ENCODE measurements at regions not wholly inside any gene's neighbourhood (a gene's known extent, or its start where the extent isn't known, plus 50 kb on each side); places are given as distances from the start of the nearest gene placed in this dataset.

- Histone ChIP-seq H3K4me1 (ENCODE audit: control insufficient read depth in 1 of 2, insufficient read depth in 2 of 2, low read length in 2 of 2) (no peaks in the 10 kb centered on the region), H3K27ac (ENCODE audit: low read length) (no peak overlapping the region)
Observed at GRCh38 chr4:115769396-115769795, 656.0 kb upstream of the NDST4 start.

GRCh38 chr4:115763051-115763450 lies 649.6 kb upstream of the NDST4 start:
- H3K27me3 ChIP-seq (ENCODE audit: low read depth, low read length) = no peaks in the 10 kb centered on the region
- no peak overlapping the region for H3K4me3 ChIP-seq (ENCODE audit: low read depth in 1 of 2, low read length in 2 of 2)
- no peaks in the 10 kb centered on the region for H3K36me3 ChIP-seq (ENCODE audit: control insufficient read depth in 1 of 2, insufficient read depth in 2 of 2, low read length in 2 of 2)
- no peak overlapping the region for H3K27ac ChIP-seq (ENCODE audit: low read length)
- no peaks in the 10 kb centered on the region for H3K4me1 ChIP-seq (ENCODE audit: control insufficient read depth in 1 of 2, insufficient read depth in 2 of 2, low read length in 2 of 2)
- no peaks in the 10 kb centered on the region for H3K9me3 ChIP-seq (ENCODE audit: control insufficient read depth in 1 of 2, low read length in 2 of 2)

More at GRCh38 chr4:115769396-115769795, 656.0 kb upstream of the NDST4 start:
- no peak overlapping the region for H3K4me3 ChIP-seq (ENCODE audit: low read depth in 1 of 2, low read length in 2 of 2)
- H3K9me3 ChIP-seq (ENCODE audit: control insufficient read depth in 1 of 2, low read length in 2 of 2) = no peaks in the 10 kb centered on the region
- no peaks in the 10 kb centered on the region for H3K27me3 ChIP-seq (ENCODE audit: low read depth, low read length)
- H3K36me3 ChIP-seq (ENCODE audit: control insufficient read depth in 1 of 2, insufficient read depth in 2 of 2, low read length in 2 of 2) = no peaks in the 10 kb centered on the region

GRCh38 chr4:115759231-115759630 lies 645.8 kb upstream of the NDST4 start:
- H3K27ac ChIP-seq (ENCODE audit: low read length) = no peak overlapping the region
- H3K36me3 ChIP-seq (ENCODE audit: control insufficient read depth in 1 of 2, insufficient read depth in 2 of 2, low read length in 2 of 2) = no peaks in the 10 kb centered on the region
- H3K4me3 ChIP-seq (ENCODE audit: low read depth in 1 of 2, low read length in 2 of 2) = no peak overlapping the region
- H3K9me3 ChIP-seq (ENCODE audit: control insufficient read depth in 1 of 2, low read length in 2 of 2) = no peaks in the 10 kb centered on the region
- no peaks in the 10 kb centered on the region for H3K4me1 ChIP-seq (ENCODE audit: control insufficient read depth in 1 of 2, insufficient read depth in 2 of 2, low read length in 2 of 2)
- no peaks in the 10 kb centered on the region for H3K27me3 ChIP-seq (ENCODE audit: low read depth, low read length)

GRCh38 chr4:115749404-115749803 lies 636.0 kb upstream of the NDST4 start:
- H3K4me1 ChIP-seq (ENCODE audit: control insufficient read depth in 1 of 2, insufficient read depth in 2 of 2, low read length in 2 of 2) = no peaks in the 10 kb centered on the region
- H3K27me3 ChIP-seq (ENCODE audit: low read depth, low read length) = no peaks in the 10 kb centered on the region
- no peaks in the 10 kb centered on the region for H3K36me3 ChIP-seq (ENCODE audit: control insufficient read depth in 1 of 2, insufficient read depth in 2 of 2, low read length in 2 of 2)
- no peak overlapping the region for H3K4me3 ChIP-seq (ENCODE audit: low read depth in 1 of 2, low read length in 2 of 2)
- H3K9me3 ChIP-seq (ENCODE audit: control insufficient read depth in 1 of 2, low read length in 2 of 2) = no peaks in the 10 kb centered on the region
- no peak overlapping the region for H3K27ac ChIP-seq (ENCODE audit: low read length)

GRCh38 chr4:115740806-115741205 lies 627.4 kb upstream of the NDST4 start:
- Histone ChIP-seq H3K9me3 (ENCODE audit: control insufficient read depth in 1 of 2, low read length in 2 of 2) (no peaks in the 10 kb centered on the region), H3K4me1 (ENCODE audit: control insufficient read depth in 1 of 2, insufficient read depth in 2 of 2, low read length in 2 of 2) (no peaks in the 10 kb centered on the region), H3K27ac (ENCODE audit: low read length) (no peak overlapping the region), H3K27me3 (ENCODE audit: low read depth, low read length) (no peaks in the 10 kb centered on the region), H3K4me3 (ENCODE audit: low read depth in 1 of 2, low read length in 2 of 2) (no peak overlapping the region), H3K36me3 (ENCODE audit: control insufficient read depth in 1 of 2, insufficient read depth in 2 of 2, low read length in 2 of 2) (no peaks in the 10 kb centered on the region)

GRCh38 chr4:115729739-115730266 lies 616.4 kb upstream of the NDST4 start:
- no peak overlapping the region for H3K4me3 ChIP-seq (ENCODE audit: low read depth in 1 of 2, low read length in 2 of 2)
- H3K36me3 ChIP-seq (ENCODE audit: control insufficient read depth in 1 of 2, insufficient read depth in 2 of 2, low read length in 2 of 2) = no peaks in the 10 kb centered on the region
- no peaks in the 10 kb centered on the region for H3K4me1 ChIP-seq (ENCODE audit: control insufficient read depth in 1 of 2, insufficient read depth in 2 of 2, low read length in 2 of 2)
- no peaks in the 10 kb centered on the region for H3K27me3 ChIP-seq (ENCODE audit: low read depth, low read length)
- no peaks in the 10 kb centered on the region for H3K9me3 ChIP-seq (ENCODE audit: control insufficient read depth in 1 of 2, low read length in 2 of 2)
- H3K27ac ChIP-seq (ENCODE audit: low read length) = no peak overlapping the region

- Histone ChIP-seq H3K4me3 (ENCODE audit: low read depth in 1 of 2, low read length in 2 of 2) (no peak overlapping the region), H3K9me3 (ENCODE audit: control insufficient read depth in 1 of 2, low read length in 2 of 2) (no peaks in the 10 kb centered on the region), H3K27me3 (ENCODE audit: low read depth, low read length) (no peaks in the 10 kb centered on the region), H3K27ac (ENCODE audit: low read length) (no peak overlapping the region), H3K36me3 (ENCODE audit: control insufficient read depth in 1 of 2, insufficient read depth in 2 of 2, low read length in 2 of 2) (no peaks in the 10 kb centered on the region), H3K4me1 (ENCODE audit: control insufficient read depth in 1 of 2, insufficient read depth in 2 of 2, low read length in 2 of 2) (no peaks in the 10 kb centered on the region)
Observed at GRCh38 chr4:115723621-115724020, 610.2 kb upstream of the NDST4 start.

GRCh38 chr4:115720611-115721010 lies 607.2 kb upstream of the NDST4 start:
- Histone ChIP-seq H3K27ac (ENCODE audit: low read length) (no peak overlapping the region), H3K9me3 (ENCODE audit: control insufficient read depth in 1 of 2, low read length in 2 of 2) (no peaks in the 10 kb centered on the region), H3K4me3 (ENCODE audit: low read depth in 1 of 2, low read length in 2 of 2) (no peak overlapping the region)

GRCh38 chr4:115711575-115711974 lies 598.2 kb upstream of the NDST4 start:
- H3K4me1 ChIP-seq (ENCODE audit: control insufficient read depth in 1 of 2, insufficient read depth in 2 of 2, low read length in 2 of 2) = no peaks in the 10 kb centered on the region
- H3K4me3 ChIP-seq (ENCODE audit: low read depth in 1 of 2, low read length in 2 of 2) = no peak overlapping the region
- no peaks in the 10 kb centered on the region for H3K27me3 ChIP-seq (ENCODE audit: low read depth, low read length)
- H3K27ac ChIP-seq (ENCODE audit: low read length) = no peak overlapping the region
- H3K9me3 ChIP-seq (ENCODE audit: control insufficient read depth in 1 of 2, low read length in 2 of 2) = no peaks in the 10 kb centered on the region
- H3K36me3 ChIP-seq (ENCODE audit: control insufficient read depth in 1 of 2, insufficient read depth in 2 of 2, low read length in 2 of 2) = no peaks in the 10 kb centered on the region

More at GRCh38 chr4:115720611-115721010, 607.2 kb upstream of the NDST4 start:
- H3K36me3 ChIP-seq (ENCODE audit: control insufficient read depth in 1 of 2, insufficient read depth in 2 of 2, low read length in 2 of 2) = no peaks in the 10 kb centered on the region
- no peaks in the 10 kb centered on the region for H3K27me3 ChIP-seq (ENCODE audit: low read depth, low read length)
- no peaks in the 10 kb centered on the region for H3K4me1 ChIP-seq (ENCODE audit: control insufficient read depth in 1 of 2, insufficient read depth in 2 of 2, low read length in 2 of 2)

- Histone ChIP-seq H3K4me3 (ENCODE audit: low read depth in 1 of 2, low read length in 2 of 2) (no peak overlapping the region), H3K36me3 (ENCODE audit: control insufficient read depth in 1 of 2, insufficient read depth in 2 of 2, low read length in 2 of 2) (no peaks in the 10 kb centered on the region), H3K9me3 (ENCODE audit: control insufficient read depth in 1 of 2, low read length in 2 of 2) (no peaks in the 10 kb centered on the region), H3K4me1 (ENCODE audit: control insufficient read depth in 1 of 2, insufficient read depth in 2 of 2, low read length in 2 of 2) (no peaks in the 10 kb centered on the region), H3K27ac (ENCODE audit: low read length) (no peak overlapping the region), H3K27me3 (ENCODE audit: low read depth, low read length) (no peaks in the 10 kb centered on the region)
Observed at GRCh38 chr4:115688961-115689360, 575.5 kb upstream of the NDST4 start.

- H3K27me3 ChIP-seq (ENCODE audit: low read depth, low read length) = no peaks in the 10 kb centered on the region
- no peak overlapping the region for H3K27ac ChIP-seq (ENCODE audit: low read length)
- H3K4me3 ChIP-seq (ENCODE audit: low read depth in 1 of 2, low read length in 2 of 2) = no peak overlapping the region
- H3K36me3 ChIP-seq (ENCODE audit: control insufficient read depth in 1 of 2, insufficient read depth in 2 of 2, low read length in 2 of 2) = no peaks in the 10 kb centered on the region
- H3K9me3 ChIP-seq (ENCODE audit: control insufficient read depth in 1 of 2, low read length in 2 of 2) = no peaks in the 10 kb centered on the region
- H3K4me1 ChIP-seq (ENCODE audit: control insufficient read depth in 1 of 2, insufficient read depth in 2 of 2, low read length in 2 of 2) = no peaks in the 10 kb centered on the region
Observed at GRCh38 chr4:115687052-115687755, 573.8 kb upstream of the NDST4 start.

GRCh38 chr4:115678425-115678941 lies 565.1 kb upstream of the NDST4 start:
- Histone ChIP-seq H3K4me3 (ENCODE audit: low read depth in 1 of 2, low read length in 2 of 2) (no peak overlapping the region), H3K9me3 (ENCODE audit: control insufficient read depth in 1 of 2, low read length in 2 of 2) (peaks cover 0 to 4% of the 10 kb centered on the region in 2 donors), H3K36me3 (ENCODE audit: control insufficient read depth in 1 of 2, insufficient read depth in 2 of 2, low read length in 2 of 2) (no peaks in the 10 kb centered on the region), H3K27ac (ENCODE audit: low read length) (no peak overlapping the region), H3K27me3 (ENCODE audit: low read depth, low read length) (no peaks in the 10 kb centered on the region), H3K4me1 (ENCODE audit: control insufficient read depth in 1 of 2, insufficient read depth in 2 of 2, low read length in 2 of 2) (no peaks in the 10 kb centered on the region)
